NCI-H510A treated with DMSO at 0.1 percent for 48 hours (cell line): ENCODE measurements at regions not wholly inside any gene's neighbourhood (a gene's known extent, or its start where the extent isn't known, plus 50 kb on each side); places are given as distances from the start of the nearest gene placed in this dataset.

ENCODE experiments used
- DNase-seq: peaks from one replicate; lab custom pipeline; 2025; lab: John Stamatoyannopoulos, UW

GRCh38 chr2:120917886-120918285 is 182.2 kb downstream of the GLI2 start:
- no peak for DNase-seq

- no peak for DNase-seq
Observed at GRCh38 chr2:120919216-120919615, 183.5 kb downstream of the GLI2 start.

- DNase-seq = no peak
Observed at GRCh38 chr2:120919771-120920453, 184.2 kb downstream of the GLI2 start.

GRCh38 chr2:120920454-120921148 is 184.9 kb downstream of the GLI2 start:
- DNase-seq = no peak

GRCh38 chr2:120921457-120921856 is 185.8 kb downstream of the GLI2 start:
- DNase-seq = no peak

- no peak for DNase-seq
Observed at GRCh38 chr2:120922571-120923332, 187.1 kb downstream of the GLI2 start.

GRCh38 chr2:120923426-120923825 is 187.8 kb downstream of the GLI2 start:
- DNase-seq = no peak

- DNase-seq = no peak
Observed at GRCh38 chr2:120924924-120925323, 189.3 kb downstream of the GLI2 start.

GRCh38 chr2:120926463-120927264 is 191.0 kb downstream of the GLI2 start:
- DNase-seq = no peak

- DNase-seq = peak; percentile 52
Observed at GRCh38 chr2:120927265-120927628, 191.6 kb downstream of the GLI2 start.

- DNase-seq = no peak
Observed at GRCh38 chr2:120929829-120930228, 194.2 kb downstream of the GLI2 start.

- DNase-seq = no peak
Observed at GRCh38 chr2:120930236-120930635, 194.6 kb downstream of the GLI2 start.

GRCh38 chr2:120930864-120931263 is 195.2 kb downstream of the GLI2 start:
- DNase-seq = no peak

GRCh38 chr2:120932472-120932871 is 196.8 kb downstream of the GLI2 start:
- no peak for DNase-seq

- no peak for DNase-seq
Observed at GRCh38 chr2:120932881-120933280, 197.2 kb downstream of the GLI2 start.

GRCh38 chr2:120933693-120934573 is 198.3 kb downstream of the GLI2 start:
- no peak for DNase-seq

- DNase-seq = no peak
Observed at GRCh38 chr2:120934574-120935338, 199.1 kb downstream of the GLI2 start.

GRCh38 chr2:120935339-120936313 is 200.0 kb downstream of the GLI2 start:
- no peak for DNase-seq
